Upper lobe of right lung (tissue), 1 donor: ENCODE measurements at regions not wholly inside any gene's neighbourhood (a gene's known extent, or its start where the extent isn't known, plus 50 kb on each side); places are given as distances from the start of the nearest gene placed in this dataset.
A peak's percentile ranks its signal among the peaks of the same experiment; 100 is the strongest.

Experiments used
- ATAC-seq: fragments of 200-7000 bp; cut with Tn5 transposase; one replicate; pipeline ENCODE4 v1.9.1; 2020; ENCODE audit warnings: mild to moderate bottlenecking, moderate library complexity
- DNase-seq: peaks from one replicate; pipeline ENCODE4 v3.0.0-alpha.2; 2020
- H3K27ac ChIP-seq: fragments of 200-600 bp; one replicate; pipeline ENCODE4 v1.8.0; 2022
- H3K27me3 ChIP-seq: fragments of 200-600 bp; one replicate; pipeline ENCODE4 v1.8.0; 2022; ENCODE audit warnings: mild to moderate bottlenecking
- H3K36me3 ChIP-seq: fragments of 200-600 bp; one replicate; pipeline ENCODE4 v1.8.0; 2022
- H3K4me1 ChIP-seq: fragments of 200-600 bp; one replicate; pipeline ENCODE4 v1.8.0; 2022
- H3K4me3 ChIP-seq: fragments of 200-600 bp; one replicate; pipeline ENCODE4 v1.8.0; 2022; ENCODE audit warnings: mild to moderate bottlenecking
- H3K9me3 ChIP-seq: fragments of 200-600 bp; one replicate; pipeline ENCODE4 v1.8.0; 2022
- intact Hi-C: fragments of 100-400 bp; cut with DNase I; formaldehyde crosslinking; loops from one replicate; pipeline ENCODE4 v1.11.0; 2022
- TF ChIP-seq, protein P1 (sequence below): fragments of 200-600 bp; IDR thresholded peaks from one replicate; pipeline ENCODE4 v1.8.0; 2022; ENCODE audit warnings: antibody characterized with exemption
- donor health status: DM: no; HTN: yes; CAD: no; lungs with severe emphysema.

DNA sequence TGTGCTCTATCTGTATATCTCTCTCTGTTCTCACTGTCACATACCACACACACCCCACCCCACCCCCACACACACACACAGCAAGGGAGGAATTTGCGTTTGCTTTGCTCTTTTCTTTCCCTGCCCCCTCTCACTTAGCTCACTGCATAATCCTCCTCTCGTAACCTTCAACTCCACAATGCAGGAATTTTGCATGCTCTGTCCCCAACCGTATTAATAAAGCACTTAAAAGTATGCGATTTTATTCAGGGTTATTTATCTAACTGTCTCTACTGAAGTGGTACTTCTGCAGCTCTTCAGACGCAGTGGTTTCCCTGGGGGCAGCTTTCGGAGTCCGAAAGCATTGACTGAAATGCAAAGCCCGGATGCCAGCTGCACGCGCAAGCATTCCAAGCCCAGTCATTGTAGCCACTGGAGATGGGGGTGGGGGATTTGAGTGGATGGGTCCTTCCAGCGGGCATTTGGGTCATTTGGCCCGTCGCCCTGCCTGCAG is 105.4 kb upstream of the RBFOX1 start:
- Histone ChIP-seq H3K9me3 (no peaks in the 10 kb centered on the region), H3K27me3 (no peaks in the 10 kb centered on the region), H3K4me1 (no peaks in the 10 kb centered on the region), H3K36me3 (no peaks in the 10 kb centered on the region), H3K27ac (no peak overlapping the region), H3K4me3 (no peak overlapping the region)
- TF ChIP-seq, protein P1, sequence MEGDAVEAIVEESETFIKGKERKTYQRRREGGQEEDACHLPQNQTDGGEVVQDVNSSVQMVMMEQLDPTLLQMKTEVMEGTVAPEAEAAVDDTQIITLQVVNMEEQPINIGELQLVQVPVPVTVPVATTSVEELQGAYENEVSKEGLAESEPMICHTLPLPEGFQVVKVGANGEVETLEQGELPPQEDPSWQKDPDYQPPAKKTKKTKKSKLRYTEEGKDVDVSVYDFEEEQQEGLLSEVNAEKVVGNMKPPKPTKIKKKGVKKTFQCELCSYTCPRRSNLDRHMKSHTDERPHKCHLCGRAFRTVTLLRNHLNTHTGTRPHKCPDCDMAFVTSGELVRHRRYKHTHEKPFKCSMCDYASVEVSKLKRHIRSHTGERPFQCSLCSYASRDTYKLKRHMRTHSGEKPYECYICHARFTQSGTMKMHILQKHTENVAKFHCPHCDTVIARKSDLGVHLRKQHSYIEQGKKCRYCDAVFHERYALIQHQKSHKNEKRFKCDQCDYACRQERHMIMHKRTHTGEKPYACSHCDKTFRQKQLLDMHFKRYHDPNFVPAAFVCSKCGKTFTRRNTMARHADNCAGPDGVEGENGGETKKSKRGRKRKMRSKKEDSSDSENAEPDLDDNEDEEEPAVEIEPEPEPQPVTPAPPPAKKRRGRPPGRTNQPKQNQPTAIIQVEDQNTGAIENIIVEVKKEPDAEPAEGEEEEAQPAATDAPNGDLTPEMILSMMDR = no peak
- ATAC-seq (peak; percentile 45), DNase-seq (no peak)
- intact Hi-C loops = no loop called here

DNA sequence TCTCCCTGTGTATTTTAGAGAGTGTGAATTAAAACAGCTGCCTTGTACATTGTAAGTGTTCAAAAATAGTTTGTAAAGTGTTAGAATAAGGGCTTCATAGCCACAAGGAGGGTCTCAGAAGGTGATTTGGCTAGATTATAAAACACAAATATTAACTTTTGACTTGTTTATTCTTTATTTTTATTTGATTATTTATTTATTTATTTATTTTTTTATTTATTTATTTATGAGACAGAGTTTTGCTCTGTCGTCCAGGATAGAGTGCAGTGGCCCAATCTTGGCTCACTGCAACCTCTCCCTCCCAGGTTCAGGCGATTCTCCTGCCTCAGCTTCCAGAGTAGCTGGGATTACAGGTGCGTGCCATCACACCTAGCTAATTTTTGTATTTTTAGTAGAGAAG is 111.5 kb upstream of the RBFOX1 start:
- no peaks in the 10 kb centered on the region for H3K9me3 ChIP-seq
- TF ChIP-seq, protein P1 = no peak
- DNase-seq (no peak), ATAC-seq (no peak)
- intact Hi-C loops = no loop called here
- H3K4me1 ChIP-seq = no peaks in the 10 kb centered on the region
- no peak overlapping the region for H3K27ac ChIP-seq
- no peaks in the 10 kb centered on the region for H3K27me3 ChIP-seq
- H3K36me3 ChIP-seq = no peaks in the 10 kb centered on the region
- H3K4me3 ChIP-seq = no peak overlapping the region

DNA sequence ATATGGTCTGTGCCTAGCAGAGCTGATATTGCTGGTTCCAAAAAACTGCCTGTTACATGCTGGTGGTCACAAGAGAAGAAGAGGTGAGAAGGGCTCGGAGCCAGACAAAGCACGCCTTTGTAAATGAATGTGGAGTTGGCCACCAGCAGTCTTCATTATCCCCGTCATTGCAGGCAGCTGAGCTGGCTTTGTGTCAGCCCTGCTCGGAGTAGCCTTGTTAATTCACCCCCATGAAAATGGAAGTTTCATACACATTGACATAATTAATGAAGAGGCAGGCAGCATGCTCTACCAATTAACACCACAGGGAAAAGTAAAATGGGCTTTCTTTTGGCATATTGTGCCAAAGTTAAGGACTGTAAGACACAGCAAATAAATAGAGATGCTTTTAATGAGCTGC is 113.7 kb upstream of the RBFOX1 start:
- no peaks in the 10 kb centered on the region for H3K9me3 ChIP-seq
- H3K27ac ChIP-seq = no peak overlapping the region
- intact Hi-C loops = no loop called here
- TF ChIP-seq, protein P1 = no peak
- no peaks in the 10 kb centered on the region for H3K27me3 ChIP-seq
- no peak overlapping the region for H3K4me3 ChIP-seq
- ATAC-seq = no peak
- DNase-seq = no peak
- no peaks in the 10 kb centered on the region for H3K4me1 ChIP-seq
- H3K36me3 ChIP-seq = no peaks in the 10 kb centered on the region

DNA sequence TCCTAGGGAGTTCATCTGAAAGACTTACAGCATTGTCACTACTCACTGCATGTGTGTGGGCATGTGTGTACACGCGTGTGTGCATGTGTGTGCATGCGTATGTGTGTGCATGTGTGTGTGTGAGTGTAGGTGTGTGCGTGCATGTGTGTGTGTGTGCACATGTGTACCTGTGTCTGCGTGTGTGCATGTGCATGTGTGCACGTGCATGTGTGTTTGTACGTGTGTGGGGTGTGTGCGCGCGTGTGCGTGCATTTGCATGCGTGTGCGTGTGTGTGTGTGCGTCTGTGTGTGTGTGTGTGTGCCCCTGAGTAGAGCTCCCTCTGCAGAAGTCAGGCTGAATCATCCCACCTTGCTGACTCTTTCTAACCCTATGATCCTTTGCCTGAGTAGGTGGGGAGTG is 114.8 kb upstream of the RBFOX1 start:
- intact Hi-C loops = no loop called here
- ATAC-seq (no peak), DNase-seq (no peak)
- H3K36me3 ChIP-seq = no peaks in the 10 kb centered on the region
- H3K27me3 ChIP-seq = no peaks in the 10 kb centered on the region
- TF ChIP-seq, protein P1 = no peak
- no peaks in the 10 kb centered on the region for H3K4me1 ChIP-seq
- H3K27ac ChIP-seq = no peak overlapping the region
- H3K4me3 ChIP-seq = no peak overlapping the region
- H3K9me3 ChIP-seq = no peaks in the 10 kb centered on the region

DNA sequence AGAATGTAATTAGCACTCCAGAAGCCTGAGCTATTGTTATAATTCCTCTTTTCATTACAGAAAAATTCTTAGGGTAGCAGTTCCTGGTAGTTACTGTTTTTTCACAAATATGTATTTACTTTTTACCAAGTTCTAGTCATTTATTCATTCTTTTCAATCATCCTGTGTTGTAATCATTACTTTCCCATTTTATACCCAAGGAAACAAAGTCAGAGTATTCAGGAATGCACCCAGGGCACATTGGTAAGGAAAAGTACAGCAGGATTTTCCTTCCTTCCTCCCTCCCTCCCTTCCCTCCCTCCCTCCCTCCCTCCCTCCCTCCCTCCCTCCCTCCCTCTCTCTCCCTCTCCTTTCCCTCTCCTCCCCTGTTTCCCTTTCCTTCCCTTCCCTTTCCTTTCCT is 115.9 kb upstream of the RBFOX1 start:
- DNase-seq = no peak
- intact Hi-C loops = no loop called here
- H3K4me3 ChIP-seq = no peak overlapping the region
- no peak overlapping the region for H3K27ac ChIP-seq
- no peaks in the 10 kb centered on the region for H3K36me3 ChIP-seq
- H3K27me3 ChIP-seq = no peaks in the 10 kb centered on the region
- ATAC-seq = no peak
- TF ChIP-seq, protein P1 = no peak
- no peaks in the 10 kb centered on the region for H3K4me1 ChIP-seq
- no peaks in the 10 kb centered on the region for H3K9me3 ChIP-seq

DNA sequence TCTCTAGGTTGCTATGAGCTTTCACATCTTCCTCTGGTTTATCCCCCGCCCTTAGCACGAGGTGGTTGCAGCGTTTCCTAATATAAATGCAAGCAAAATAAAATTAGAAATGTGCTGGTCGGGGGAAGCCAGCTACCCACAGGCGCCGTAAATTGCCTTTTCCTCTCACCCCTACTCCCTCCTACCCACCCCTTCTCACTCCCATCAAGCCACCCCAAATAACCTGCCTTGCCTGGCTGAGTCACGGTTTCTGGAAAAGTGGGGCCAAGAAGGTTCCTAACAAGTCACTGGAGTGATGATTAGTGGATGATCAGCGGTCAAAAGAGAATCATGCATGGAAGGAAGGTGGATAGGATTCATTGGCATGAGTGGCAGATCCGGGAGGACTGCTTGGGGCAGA is 120.9 kb upstream of the RBFOX1 start:
- no peak overlapping the region for H3K27ac ChIP-seq
- intact Hi-C loops = no loop called here
- H3K36me3 ChIP-seq = no peaks in the 10 kb centered on the region
- H3K4me1 ChIP-seq = no peaks in the 10 kb centered on the region
- H3K4me3 ChIP-seq = no peak overlapping the region
- TF ChIP-seq, protein P1 = no peak
- no peaks in the 10 kb centered on the region for H3K9me3 ChIP-seq
- DNase-seq = no peak
- H3K27me3 ChIP-seq = no peaks in the 10 kb centered on the region
- ATAC-seq = no peak
